ENCODE measurements at regions not wholly inside any gene's neighbourhood (a gene's known extent, or its start where the extent isn't known, plus 50 kb on each side); places are given as distances from the start of the nearest gene placed in this dataset.

- no peak for DNase-seq (ENCODE audit: low read depth in 2 of 2)
Measured at GRCh38 chr12:88648625-88649024, 68.4 kb upstream of the KITLG start.

- no peak for DNase-seq (ENCODE audit: low read depth in 2 of 2)
Measured at GRCh38 chr12:88646824-88647223, 66.6 kb upstream of the KITLG start.

GRCh38 chr12:88645816-88646215 lies 65.5 kb upstream of the KITLG start:
- DNase-seq (ENCODE audit: low read depth in 2 of 2): no peak

GRCh38 chr12:88644946-88645702 lies 64.9 kb upstream of the KITLG start:
- no peak for DNase-seq (ENCODE audit: low read depth in 2 of 2)

- no peak for DNase-seq (ENCODE audit: low read depth in 2 of 2)
Measured at GRCh38 chr12:88643685-88644084, 63.4 kb upstream of the KITLG start.

GRCh38 chr12:88642675-88643431 lies 62.6 kb upstream of the KITLG start:
- DNase-seq (ENCODE audit: low read depth in 2 of 2): no peak

GRCh38 chr12:88638966-88639760 lies 58.9 kb upstream of the KITLG start:
- peak in 1 of 2 donors; percentile 24 for DNase-seq (ENCODE audit: low read depth in 2 of 2)

GRCh38 chr12:88638388-88638787 lies 58.1 kb upstream of the KITLG start:
- DNase-seq (ENCODE audit: low read depth in 2 of 2): no peak

GRCh38 chr12:88634008-88634407 lies 53.7 kb upstream of the KITLG start:
- peak in 1 of 2 donors; percentile 20 for DNase-seq (ENCODE audit: low read depth in 2 of 2)

GRCh38 chr12:88633312-88633711 lies 53.0 kb upstream of the KITLG start:
- DNase-seq (ENCODE audit: low read depth in 2 of 2): no peak

- DNase-seq (ENCODE audit: low read depth in 2 of 2): no peak
Measured at GRCh38 chr12:88630561-88630960, 50.3 kb upstream of the KITLG start.
